HEK293T (cell line): ENCODE measurements at regions not wholly inside any gene's neighbourhood (a gene's known extent, or its start where the extent isn't known, plus 50 kb on each side); places are given as distances from the start of the nearest gene placed in this dataset.

ENCODE experiments used
- BHLHE40 ChIP-seq: fragments of 450-650 bp; IDR thresholded peaks from 2 replicates; pipeline ENCODE4 v1.6.1; 2016; ENCODE audit warnings: mild to moderate bottlenecking, moderate library complexity, borderline replicate concordance
- ELF4 ChIP-seq: fragments of 450-650 bp; IDR thresholded peaks from 2 replicates; pipeline ENCODE4 v1.6.1; 2017; ENCODE audit warnings: antibody characterized with exemption
- FOXA1 ChIP-seq: fragments of 450-650 bp; IDR thresholded peaks from 2 replicates; pipeline ENCODE4 v1.6.1; 2016; ENCODE audit warnings: mild to moderate bottlenecking
- FOXK2 ChIP-seq: fragments of 450-650 bp; IDR thresholded peaks from 2 replicates; pipeline ENCODE4 v1.6.1; 2016; ENCODE audit warnings: mild to moderate bottlenecking
- FOXM1 ChIP-seq: fragments of 450-650 bp; IDR thresholded peaks from 2 replicates; pipeline ENCODE4 v1.6.1; 2017; ENCODE audit warnings: mild to moderate bottlenecking, borderline replicate concordance
- L3MBTL2 ChIP-seq: fragments of 450-650 bp; conservative IDR thresholded peaks from 2 replicates; pipeline ENCODE4 v1.6.1; 2016; ENCODE audit warnings: mild to moderate bottlenecking
- LEF1 ChIP-seq: fragments of 450-650 bp; IDR thresholded peaks from 2 replicates; pipeline ENCODE4 v1.6.1; 2017; ENCODE audit warnings: mild to moderate bottlenecking, borderline replicate concordance
- NFRKB ChIP-seq: fragments of 450-650 bp; IDR thresholded peaks from 2 replicates; pipeline ENCODE4 v1.6.1; 2016; ENCODE audit warnings: mild to moderate bottlenecking, moderate library complexity
- SP1 ChIP-seq: fragments of 450-650 bp; IDR thresholded peaks from 2 replicates; pipeline ENCODE4 v1.6.1; 2017
- SUZ12 ChIP-seq: fragments of 450-650 bp; IDR thresholded peaks from 2 replicates; pipeline ENCODE4 v1.6.1; 2016; ENCODE audit warnings: mild to moderate bottlenecking
- TARDBP ChIP-seq: fragments of 450-650 bp; IDR thresholded peaks from 2 replicates; pipeline ENCODE4 v1.6.1; 2016

GRCh38 chr3:162400697-162401096 is 904.1 kb downstream of the OTOL1 start:
- TF ChIP-seq LEF1, result no peak
- TF ChIP-seq L3MBTL2, result no peak
- no peak for TF ChIP-seq BHLHE40
- no peak for TF ChIP-seq TARDBP
- TF ChIP-seq NFRKB, result no peak
- TF ChIP-seq FOXM1, result no peak
- TF ChIP-seq FOXA1, result no peak
- TF ChIP-seq ELF4, result no peak
- no peak for TF ChIP-seq SP1
- no peak for TF ChIP-seq FOXK2
- TF ChIP-seq SUZ12, result no peak
